Activated naive CD4-positive, alpha-beta T cell treated with anti-CD3 and anti-CD28 coated beads, Interleukin-2, amount 10 ng/mL, durations not matched to agents 7 days and 5 days (primary cell): ENCODE measurements at regions not wholly inside any gene's neighbourhood (a gene's known extent, or its start where the extent isn't known, plus 50 kb on each side); places are given as distances from the start of the nearest gene placed in this dataset.
A peak's percentile ranks its signal among the peaks of the same experiment; 100 is the strongest.

Source experiments
- CTCF ChIA-PET: fragments of 350-600 bp; sonication (Branson Sonifier 250); formaldehyde crosslinking; loops from one replicate; lab custom pipeline; 2021; ENCODE audit warnings: antibody characterized with exemption; lab: Charles Lee
- DNase-seq: peaks from one replicate; pipeline ENCODE4 v3.0.0-alpha.2; 2020
- H3K27ac Mint-ChIP-seq: one replicate; pipeline ENCODE4 v1.8.0; 2021; ENCODE audit warnings: mild to moderate bottlenecking, moderate library complexity, mixed read lengths
- H3K27me3 Mint-ChIP-seq: one replicate; pipeline ENCODE4 v1.8.0; 2021; ENCODE audit warnings: mild to moderate bottlenecking, mixed read lengths
- H3K36me3 Mint-ChIP-seq: one replicate; pipeline ENCODE4 v1.8.0; 2021; ENCODE audit warnings: mixed read lengths
- H3K4me1 Mint-ChIP-seq: one replicate; pipeline ENCODE4 v1.8.0; 2021; ENCODE audit warnings: mixed read lengths
- H3K4me3 Mint-ChIP-seq: one replicate; pipeline ENCODE4 v1.8.0; 2021; ENCODE audit warnings: mild to moderate bottlenecking, moderate library complexity, mixed read lengths
- H3K9me3 Mint-ChIP-seq: one replicate; pipeline ENCODE4 v1.8.0; 2021; ENCODE audit warnings: mixed read lengths

DNA sequence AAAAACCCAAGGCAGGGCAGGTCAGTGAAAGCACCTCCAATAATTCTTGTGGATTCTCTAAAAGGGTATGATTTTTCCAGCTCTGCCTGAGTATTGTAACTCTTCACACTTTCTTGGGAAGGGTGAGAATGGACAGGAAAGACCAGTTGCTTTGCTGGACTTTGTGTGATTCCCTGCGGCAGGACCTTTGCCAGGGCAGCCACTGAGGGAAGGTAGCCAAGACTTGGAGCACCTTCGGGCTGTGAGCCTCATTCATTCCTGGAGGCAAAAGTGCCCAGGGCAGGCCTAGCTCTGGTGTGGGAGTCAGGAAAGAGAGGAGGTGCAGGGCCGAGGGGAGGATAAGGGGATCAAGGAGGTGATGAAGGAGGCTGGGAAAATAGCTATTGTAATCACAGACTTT is 80.2 kb downstream of the VCPKMT start:
- peaks cover 67% of the 10 kb centered on the region for H3K4me1 Mint-ChIP-seq
- H3K9me3 Mint-ChIP-seq, result no peaks in the 10 kb centered on the region
- no peak overlapping the region for H3K4me3 Mint-ChIP-seq
- peaks cover 54% of the 10 kb centered on the region for H3K36me3 Mint-ChIP-seq
- no peak for DNase-seq
- CTCF ChIA-PET, result interaction anchor here (3.0 kb wide), 1 partner anchor 68 kb away, joined by 14 read pairs; no protein-coding TSS in a partner anchor
- H3K27ac Mint-ChIP-seq, result no peak overlapping the region
- H3K27me3 Mint-ChIP-seq, result no peaks in the 10 kb centered on the region

DNA sequence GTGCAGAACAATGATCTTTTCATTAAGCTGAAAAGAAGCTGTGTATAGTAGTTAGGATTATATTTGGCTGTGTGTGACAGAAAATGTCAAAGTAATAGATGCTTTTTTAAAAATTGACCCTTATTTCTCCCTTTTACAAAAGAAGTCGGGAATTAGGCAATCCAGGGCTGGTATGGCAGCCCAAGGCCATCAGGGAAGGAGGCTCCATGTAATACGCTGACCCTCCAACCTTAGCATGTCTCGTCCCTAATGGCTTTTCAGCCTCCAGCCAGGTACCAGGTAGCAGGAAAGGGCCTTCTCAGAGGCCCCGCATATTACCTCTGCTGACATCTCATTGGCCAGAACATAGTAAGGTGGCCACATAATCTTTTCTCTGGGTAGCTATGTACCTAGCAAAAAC is 79.7 kb downstream of the VCPKMT start:
- no peak overlapping the region for H3K27ac Mint-ChIP-seq
- peaks cover 71% of the 10 kb centered on the region for H3K4me1 Mint-ChIP-seq
- no peak overlapping the region for H3K4me3 Mint-ChIP-seq
- DNase-seq, result no peak
- H3K27me3 Mint-ChIP-seq, result no peaks in the 10 kb centered on the region
- CTCF ChIA-PET, result interaction anchor here (2.6 to 3.0 kb wide), 3 partner anchors 25 to 171 kb away, joined by 7 to 30 read pairs (median 14); no protein-coding TSS in a partner anchor
- no peaks in the 10 kb centered on the region for H3K9me3 Mint-ChIP-seq
- H3K36me3 Mint-ChIP-seq, result peaks cover 56% of the 10 kb centered on the region

DNA sequence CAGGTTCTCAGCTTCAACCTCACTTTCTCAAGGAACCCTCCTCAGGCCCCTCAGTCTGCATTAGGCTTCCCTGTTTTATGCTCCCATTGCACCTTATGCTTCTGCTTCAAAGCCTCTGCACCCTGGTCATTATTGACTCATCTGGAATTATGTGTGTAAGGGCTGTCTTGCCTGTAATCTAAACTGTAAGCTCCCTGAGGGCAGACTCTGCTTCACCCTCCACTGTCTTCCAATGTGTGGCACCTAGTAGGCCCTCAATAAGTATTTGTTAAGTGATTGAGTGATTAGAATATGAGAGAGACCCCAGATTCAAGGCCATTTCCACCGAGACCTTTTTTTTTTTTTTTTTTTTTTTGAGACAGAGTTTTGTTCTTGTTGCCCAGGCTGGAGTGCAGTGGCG is 79.1 kb downstream of the VCPKMT start:
- Mint-ChIP-seq H3K36me3 (peaks cover 50% of the 10 kb centered on the region), H3K4me1 (peaks cover 72% of the 10 kb centered on the region), H3K27me3 (no peaks in the 10 kb centered on the region), H3K4me3 (no peak overlapping the region), H3K27ac (no peak overlapping the region), H3K9me3 (no peaks in the 10 kb centered on the region)
- DNase-seq, result no peak
- CTCF ChIA-PET, result interaction anchor here (1.3 to 3.0 kb wide), 7 partner anchors 24 to 171 kb away, joined by 5 to 30 read pairs (median 8); no protein-coding TSS in a partner anchor

DNA sequence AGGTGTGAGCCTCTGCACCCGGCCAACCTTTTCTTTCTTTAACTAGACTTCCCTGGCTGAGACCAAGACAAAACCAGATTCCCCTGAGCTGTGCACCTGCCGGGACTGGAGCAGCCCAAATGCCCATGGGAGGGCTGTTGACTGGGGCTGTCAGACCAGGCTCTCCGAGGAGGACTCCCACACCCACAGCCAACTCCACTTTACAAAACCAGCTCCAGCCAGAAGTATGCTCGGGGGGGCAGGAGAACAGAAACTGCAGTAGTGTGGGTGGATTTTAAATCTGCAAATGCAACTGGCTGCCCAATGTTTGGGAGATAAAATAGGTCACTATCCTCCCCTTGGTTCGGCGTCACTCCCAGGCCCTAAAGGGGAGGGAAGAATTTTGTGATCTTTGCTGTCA is 78.5 kb downstream of the VCPKMT start:
- H3K36me3 Mint-ChIP-seq, result peaks cover 48% of the 10 kb centered on the region
- H3K9me3 Mint-ChIP-seq, result no peaks in the 10 kb centered on the region
- H3K27ac Mint-ChIP-seq, result peak overlapping the region; percentile 97
- H3K4me3 Mint-ChIP-seq, result no peak overlapping the region
- peaks cover 72% of the 10 kb centered on the region for H3K4me1 Mint-ChIP-seq
- CTCF ChIA-PET, result interaction anchor here (0.6 to 3.0 kb wide), 17 partner anchors 11 to 185 kb away, joined by 3 to 30 read pairs (median 7); partner anchors contain the start of gene NEMF
- no peak for DNase-seq
- no peaks in the 10 kb centered on the region for H3K27me3 Mint-ChIP-seq

DNA sequence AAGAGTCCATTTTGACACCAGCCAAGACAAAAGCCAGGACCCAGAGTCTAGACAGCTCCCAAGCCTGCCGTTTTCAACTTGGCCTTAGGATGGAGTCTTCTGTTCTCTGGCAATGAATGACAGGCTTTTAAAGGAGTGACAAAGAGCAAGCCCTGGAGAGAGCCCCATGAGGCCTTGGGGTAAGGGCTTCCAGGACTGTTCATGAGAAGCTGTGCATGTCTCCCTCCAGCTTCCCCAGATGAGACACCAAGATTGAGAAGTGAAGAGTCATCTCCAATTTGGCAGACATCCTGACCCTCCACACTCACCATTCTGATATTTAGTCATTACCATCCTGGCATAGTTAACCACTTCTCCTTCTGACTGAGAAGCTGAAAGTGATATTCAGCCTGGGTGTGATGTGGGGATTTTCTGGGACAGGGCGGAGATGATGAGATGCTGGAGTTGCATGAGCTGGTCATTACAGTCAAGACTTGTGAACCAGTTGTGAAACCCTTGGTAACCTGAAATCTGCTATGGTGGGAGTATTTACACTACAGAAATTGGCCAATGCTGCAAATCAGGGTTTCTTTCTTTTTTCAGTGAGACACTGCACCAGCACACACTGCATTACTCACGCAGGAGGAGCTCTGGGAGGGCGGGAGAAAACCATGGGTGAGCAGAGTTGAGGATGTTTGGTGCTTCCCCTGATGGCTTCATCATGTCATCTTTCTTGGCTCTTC is 77.8 kb downstream of the VCPKMT start:
- H3K4me1 Mint-ChIP-seq, result peaks cover 73% of the 10 kb centered on the region
- peak; percentile 50 for DNase-seq
- CTCF ChIA-PET, result interaction anchor here (0.6 to 3.0 kb wide), 25 partner anchors 11 to 188 kb away, joined by 3 to 30 read pairs (median 5); partner anchors contain the start of gene NEMF

DNA sequence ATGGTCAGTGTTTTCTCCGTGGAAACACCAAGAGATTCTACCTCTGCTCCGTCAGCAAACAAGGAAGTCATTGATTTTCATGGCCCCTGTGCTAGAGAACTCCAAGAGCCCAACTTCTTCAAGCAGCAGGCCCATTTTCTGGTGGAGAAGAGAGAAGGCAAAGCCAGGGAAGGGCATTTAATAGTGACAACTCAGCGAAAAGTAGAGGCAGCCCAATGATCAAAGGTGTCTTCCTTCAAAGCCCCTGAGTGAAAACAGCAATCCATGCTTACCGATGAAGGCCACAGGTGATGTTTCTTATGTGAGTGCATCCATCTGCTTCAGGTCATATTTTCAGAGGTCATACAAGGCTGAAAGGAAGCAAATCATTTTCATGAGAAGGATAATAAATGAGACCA is 77.3 kb downstream of the VCPKMT start:
- CTCF ChIA-PET, result interaction anchor here (0.8 to 3.0 kb wide), 22 partner anchors 17 to 189 kb away, joined by 3 to 30 read pairs (median 5); partner anchors contain the start of gene NEMF
- H3K36me3 Mint-ChIP-seq, result peaks cover 45% of the 10 kb centered on the region
- peak overlapping the region; percentile 25 for H3K4me3 Mint-ChIP-seq
- peaks cover 73% of the 10 kb centered on the region for H3K4me1 Mint-ChIP-seq
- H3K27ac Mint-ChIP-seq, result peak overlapping the region; percentile 97
- no peaks in the 10 kb centered on the region for H3K27me3 Mint-ChIP-seq
- no peaks in the 10 kb centered on the region for H3K9me3 Mint-ChIP-seq
- DNase-seq, result no peak

More for the DNA sequence above, 77.8 kb downstream of the VCPKMT start:
- Mint-ChIP-seq H3K36me3 (peaks cover 48% of the 10 kb centered on the region), H3K4me3 (peak overlapping the region; percentile 25), H3K9me3 (no peaks in the 10 kb centered on the region), H3K27me3 (no peaks in the 10 kb centered on the region), H3K27ac (peak overlapping the region; percentile 97)

DNA sequence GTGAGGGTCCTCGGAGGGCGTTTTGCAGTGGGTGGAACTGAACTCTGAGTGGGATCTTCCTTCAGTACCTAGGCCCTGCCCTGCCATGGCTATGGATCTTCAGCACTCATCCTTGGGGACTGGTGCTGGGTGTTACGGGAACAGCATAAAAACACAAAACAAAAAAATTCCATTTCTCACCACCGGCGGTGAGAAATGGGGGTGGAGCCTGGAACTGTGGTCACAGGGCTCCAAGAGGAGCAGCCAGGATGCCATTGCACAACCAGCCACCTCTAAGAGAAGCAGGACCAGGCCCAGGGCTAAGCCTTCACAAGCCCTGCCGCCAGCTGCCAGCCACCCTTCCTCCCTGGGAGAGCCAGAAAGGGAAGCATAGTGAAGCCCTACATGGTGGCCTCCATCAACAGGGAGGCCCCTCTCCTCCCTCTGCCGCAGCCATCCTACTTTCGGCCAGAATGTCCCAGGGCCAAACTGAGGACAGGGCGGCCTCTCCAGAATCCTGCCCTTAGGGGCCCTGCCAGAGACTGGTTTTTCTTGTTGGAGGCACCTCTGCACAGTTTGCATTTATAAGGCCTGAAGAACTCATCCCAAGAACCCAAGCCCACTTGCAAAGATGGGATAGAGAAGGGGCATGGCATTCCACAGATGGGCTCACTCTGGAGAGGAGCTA is 76.5 kb downstream of the VCPKMT start:
- Mint-ChIP-seq H3K36me3 (peaks cover 43% of the 10 kb centered on the region), H3K4me1 (peaks cover 78% of the 10 kb centered on the region), H3K27ac (peak overlapping the region; percentile 97), H3K4me3 (peak overlapping the region; percentile 71), H3K9me3 (no peaks in the 10 kb centered on the region), H3K27me3 (no peaks in the 10 kb centered on the region)
- CTCF ChIA-PET, result interaction anchor here (0.8 to 2.2 kb wide), 4 partner anchors 23 to 160 kb away, joined by 3 to 9 read pairs (median 4); no protein-coding TSS in a partner anchor
- DNase-seq, result no peak

DNA sequence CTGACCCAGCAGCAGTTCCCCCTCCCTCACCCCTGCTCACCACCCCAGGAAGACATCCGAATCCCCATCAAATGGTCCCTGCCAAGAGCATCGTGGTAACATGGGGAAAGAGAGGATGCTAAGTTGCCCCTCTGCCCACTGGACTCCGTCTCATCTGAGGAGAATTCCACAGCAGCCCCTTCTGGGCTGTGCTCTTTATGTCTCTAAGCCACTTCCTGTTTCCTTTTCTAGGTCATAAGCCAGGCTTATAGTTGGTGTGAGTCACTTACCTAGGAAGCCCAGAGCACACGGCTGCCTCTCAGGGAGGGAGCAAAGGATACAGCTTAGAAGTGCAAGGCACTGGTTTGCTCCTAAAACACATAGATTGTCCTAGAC is 76.0 kb downstream of the VCPKMT start:
- Mint-ChIP-seq H3K36me3 (peaks cover 44% of the 10 kb centered on the region), H3K27me3 (no peaks in the 10 kb centered on the region), H3K4me1 (peaks cover 79% of the 10 kb centered on the region), H3K4me3 (peak overlapping the region; percentile 71), H3K27ac (peak overlapping the region; percentile 97), H3K9me3 (no peaks in the 10 kb centered on the region)
- CTCF ChIA-PET, result interaction anchor here (0.8 to 1.9 kb wide), 5 partner anchors 22 to 72 kb away, joined by 3 to 5 read pairs (median 4); no protein-coding TSS in a partner anchor
- peak; percentile 61 for DNase-seq

DNA sequence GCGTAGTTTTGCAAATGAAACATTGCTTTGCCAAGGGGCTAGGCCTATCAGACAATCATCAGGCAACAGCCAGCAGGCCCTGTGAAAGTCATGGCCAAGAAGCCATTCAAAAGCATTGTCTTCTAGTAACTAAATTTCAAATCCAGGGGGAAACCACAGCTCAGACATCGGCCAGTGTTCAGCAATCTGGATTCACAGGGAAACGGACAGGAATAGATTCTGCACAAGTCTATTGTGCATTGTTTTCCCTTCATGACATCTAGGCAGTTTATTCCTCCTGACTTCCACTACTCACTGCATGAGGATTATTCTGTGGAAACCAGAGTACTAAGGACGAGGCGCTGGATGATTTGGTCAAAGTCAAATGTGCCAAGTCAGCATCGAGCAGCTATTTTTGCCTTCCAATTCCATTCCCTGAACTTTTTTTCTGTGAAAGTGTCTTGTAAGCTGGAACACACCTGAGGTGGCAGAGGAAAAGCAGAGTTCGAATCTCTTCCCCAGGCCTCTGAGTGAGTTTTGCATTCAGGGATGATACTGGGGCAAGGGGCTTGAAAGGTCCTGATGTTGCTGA is 75.4 kb downstream of the VCPKMT start:
- peak overlapping the region; percentile 97 for H3K27ac Mint-ChIP-seq
- CTCF ChIA-PET, result interaction anchor here (0.8 to 1.9 kb wide), 4 partner anchors 21 to 69 kb away, joined by 3 to 5 read pairs (median 4); no protein-coding TSS in a partner anchor
- no peak for DNase-seq
- H3K4me1 Mint-ChIP-seq, result peaks cover 83% of the 10 kb centered on the region
- H3K27me3 Mint-ChIP-seq, result no peaks in the 10 kb centered on the region
- H3K9me3 Mint-ChIP-seq, result peaks cover 3% of the 10 kb centered on the region
- peak overlapping the region; percentile 71 for H3K4me3 Mint-ChIP-seq
- H3K36me3 Mint-ChIP-seq, result peaks cover 50% of the 10 kb centered on the region

DNA sequence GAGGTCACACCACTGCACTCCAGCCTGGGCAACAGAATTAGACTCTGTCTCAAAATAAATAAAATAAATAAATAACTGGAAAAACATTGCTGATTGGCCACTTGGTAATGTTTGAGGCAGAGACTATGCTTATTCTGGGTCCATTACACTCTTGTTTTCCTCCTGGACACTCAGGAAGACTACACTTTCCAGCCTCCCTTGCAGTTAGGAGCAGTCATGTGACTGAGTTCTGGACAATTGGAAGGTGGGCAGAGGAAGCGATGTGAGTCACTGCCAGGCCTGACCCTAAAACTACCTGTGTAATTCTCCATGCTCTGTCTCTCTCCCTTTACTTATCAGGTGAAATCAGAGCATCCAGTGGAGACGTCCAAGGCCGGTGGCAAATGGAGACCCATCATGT is 74.4 kb downstream of the VCPKMT start:
- H3K4me1 Mint-ChIP-seq, result peaks cover 86% of the 10 kb centered on the region
- DNase-seq, result no peak
- H3K9me3 Mint-ChIP-seq, result peaks cover 4% of the 10 kb centered on the region
- H3K36me3 Mint-ChIP-seq, result peaks cover 48% of the 10 kb centered on the region
- H3K27ac Mint-ChIP-seq, result peak overlapping the region; percentile 76
- CTCF ChIA-PET, result interaction anchor here (1.7 kb wide), 1 partner anchor 54 kb away, joined by 5 read pairs; no protein-coding TSS in a partner anchor
- H3K4me3 Mint-ChIP-seq, result no peak overlapping the region
- no peaks in the 10 kb centered on the region for H3K27me3 Mint-ChIP-seq

DNA sequence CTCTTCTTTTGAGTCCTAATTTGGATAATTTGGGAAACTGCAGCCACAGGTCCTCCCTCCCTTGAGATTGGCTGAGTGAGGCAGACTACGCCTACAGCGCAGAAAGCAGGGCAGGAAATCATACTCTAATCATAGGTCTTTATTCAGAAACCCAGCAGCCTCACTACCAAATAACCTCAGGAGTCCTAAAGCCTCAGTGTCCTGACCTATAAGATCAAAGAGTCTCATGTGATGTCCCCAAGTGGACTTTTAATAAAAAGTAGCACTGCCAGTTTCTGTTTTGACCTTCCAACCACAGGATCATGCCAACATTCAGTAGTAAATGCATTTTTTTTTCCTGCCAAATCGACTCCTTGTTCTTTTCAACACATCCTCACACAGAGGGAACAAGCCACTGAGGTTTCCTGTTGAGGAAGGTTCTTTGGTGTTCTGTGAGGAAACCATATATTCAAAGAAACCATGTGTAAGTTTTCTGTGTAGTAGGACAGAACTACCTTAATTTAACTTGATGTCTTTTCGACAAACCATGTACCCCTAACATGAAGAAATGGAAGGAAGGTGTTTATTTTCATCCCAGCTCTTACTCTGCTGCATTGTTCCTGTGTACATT is 72.2 kb downstream of the VCPKMT start:
- Mint-ChIP-seq H3K4me1 (peaks cover 82% of the 10 kb centered on the region), H3K27me3 (no peaks in the 10 kb centered on the region), H3K9me3 (peaks cover 4% of the 10 kb centered on the region), H3K27ac (peak overlapping the region; percentile 96), H3K36me3 (peaks cover 41% of the 10 kb centered on the region), H3K4me3 (peak overlapping the region; percentile 44)
- peak; percentile 37 for DNase-seq
- CTCF ChIA-PET, result interaction anchor here (1.0 to 2.4 kb wide), 6 partner anchors 18 to 181 kb away, joined by 3 to 18 read pairs (median 5); no protein-coding TSS in a partner anchor

DNA sequence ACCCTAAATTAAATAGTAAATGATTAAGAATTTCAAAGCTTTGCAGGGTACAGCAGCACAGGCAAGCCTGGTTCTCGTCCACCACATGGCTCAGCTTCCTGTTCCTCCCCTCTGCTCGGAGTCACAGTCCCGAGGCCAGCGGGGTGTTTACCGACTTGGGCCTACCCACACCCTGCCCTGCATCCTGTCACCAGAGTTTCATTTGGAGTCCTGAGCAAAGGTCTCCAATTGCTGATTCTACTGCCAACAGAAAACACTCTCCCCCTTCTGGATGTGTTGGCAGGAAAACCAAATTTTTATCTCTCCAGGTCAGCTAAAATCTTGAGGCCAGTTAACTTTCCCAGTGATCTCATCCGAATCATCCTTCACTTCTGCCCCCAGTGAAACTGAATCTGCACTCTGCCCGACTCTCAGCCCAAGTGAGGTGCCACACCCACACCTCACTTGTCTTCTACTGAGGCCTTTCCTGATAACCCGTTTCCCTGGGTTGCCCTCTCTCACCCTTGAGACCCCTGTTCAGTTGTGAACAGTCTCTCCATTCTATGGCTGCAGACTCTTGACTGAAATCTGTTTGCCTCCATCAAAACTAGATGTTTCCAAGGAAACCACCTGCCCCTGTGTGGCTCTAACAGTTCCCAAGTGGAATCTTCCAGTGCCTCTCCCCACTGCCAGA is 71.2 kb downstream of the VCPKMT start:
- H3K9me3 Mint-ChIP-seq, result peaks cover 4% of the 10 kb centered on the region
- CTCF ChIA-PET, result interaction anchor here (1.0 to 2.4 kb wide), 7 partner anchors 17 to 183 kb away, joined by 3 to 18 read pairs (median 6); no protein-coding TSS in a partner anchor
- peak; percentile 90 for DNase-seq
- H3K27ac Mint-ChIP-seq, result peak overlapping the region; percentile 96
- H3K36me3 Mint-ChIP-seq, result peaks cover 46% of the 10 kb centered on the region
- no peaks in the 10 kb centered on the region for H3K27me3 Mint-ChIP-seq
- H3K4me1 Mint-ChIP-seq, result peaks cover 75% of the 10 kb centered on the region
- peak overlapping the region; percentile 24 for H3K4me3 Mint-ChIP-seq

DNA sequence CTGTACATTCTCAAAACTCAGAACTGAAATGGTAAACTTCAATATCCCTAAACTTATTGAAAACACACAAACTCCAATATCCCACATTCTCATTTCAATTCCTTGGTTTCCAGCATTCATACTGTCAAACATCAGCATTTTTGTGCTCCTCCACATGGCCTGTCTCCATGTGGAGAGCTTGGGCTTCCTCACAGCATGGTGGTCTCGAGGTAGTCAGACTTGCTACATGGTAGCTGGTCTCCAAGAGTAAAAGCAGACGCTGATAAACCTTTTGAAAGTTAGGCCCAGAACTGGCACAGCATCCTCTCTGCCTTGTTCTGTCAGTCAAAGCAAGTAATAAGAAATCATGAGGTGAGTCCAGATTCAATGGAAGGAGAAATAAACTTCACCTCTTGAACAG is 70.5 kb downstream of the VCPKMT start:
- H3K36me3 Mint-ChIP-seq, result peaks cover 42% of the 10 kb centered on the region
- no peak for DNase-seq
- H3K9me3 Mint-ChIP-seq, result peaks cover 4% of the 10 kb centered on the region
- CTCF ChIA-PET, result interaction anchor here (1.3 to 2.4 kb wide), 4 partner anchors 43 to 183 kb away, joined by 3 to 11 read pairs (median 7); no protein-coding TSS in a partner anchor
- H3K4me3 Mint-ChIP-seq, result peak overlapping the region; percentile 24
- H3K27me3 Mint-ChIP-seq, result no peaks in the 10 kb centered on the region
- peaks cover 68% of the 10 kb centered on the region for H3K4me1 Mint-ChIP-seq
- peak overlapping the region; percentile 96 for H3K27ac Mint-ChIP-seq
